NCI-H146 (cell line): ENCODE measurements at regions not wholly inside any gene's neighbourhood (a gene's known extent, or its start where the extent isn't known, plus 50 kb on each side); places are given as distances from the start of the nearest gene placed in this dataset.

Source experiments
- DNase-seq: peaks from one replicate; lab custom pipeline; 2025; lab: John Stamatoyannopoulos, UW

DNA sequence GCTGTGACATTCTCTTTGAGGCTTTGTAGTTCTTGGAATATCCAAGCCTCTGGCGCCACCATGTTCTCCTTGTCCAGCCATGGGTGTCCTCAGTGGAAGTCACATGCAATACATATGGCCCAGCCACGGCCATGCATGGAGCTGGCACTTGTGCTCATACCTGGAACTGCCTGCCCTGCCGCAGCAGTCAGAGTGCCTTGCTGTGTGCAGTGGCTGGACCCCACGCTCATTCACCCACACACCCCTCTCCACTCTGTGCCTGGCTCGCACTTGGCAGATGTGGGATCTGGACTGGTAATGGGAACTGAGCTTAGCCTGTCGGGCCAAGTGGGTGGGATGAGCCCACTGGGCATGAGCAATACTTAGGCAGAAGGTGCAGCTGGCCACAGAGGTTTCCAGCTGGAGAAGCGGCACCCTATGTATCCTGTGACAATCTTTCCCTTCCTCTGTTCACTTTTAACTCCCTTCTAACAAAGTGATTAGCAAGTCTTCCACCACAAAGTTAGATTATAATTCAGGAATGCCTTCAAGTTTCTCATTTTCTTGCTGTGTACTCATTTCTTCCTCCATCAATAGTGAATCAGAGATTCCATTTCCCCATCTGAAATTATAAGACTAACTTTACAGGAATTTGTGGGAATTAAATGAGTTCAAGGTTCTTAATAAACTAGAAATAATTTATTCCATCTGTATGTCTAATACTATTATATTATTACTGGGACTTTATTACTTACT is 351.6 kb upstream of the NCAM2 start:
- no peak for DNase-seq

DNA sequence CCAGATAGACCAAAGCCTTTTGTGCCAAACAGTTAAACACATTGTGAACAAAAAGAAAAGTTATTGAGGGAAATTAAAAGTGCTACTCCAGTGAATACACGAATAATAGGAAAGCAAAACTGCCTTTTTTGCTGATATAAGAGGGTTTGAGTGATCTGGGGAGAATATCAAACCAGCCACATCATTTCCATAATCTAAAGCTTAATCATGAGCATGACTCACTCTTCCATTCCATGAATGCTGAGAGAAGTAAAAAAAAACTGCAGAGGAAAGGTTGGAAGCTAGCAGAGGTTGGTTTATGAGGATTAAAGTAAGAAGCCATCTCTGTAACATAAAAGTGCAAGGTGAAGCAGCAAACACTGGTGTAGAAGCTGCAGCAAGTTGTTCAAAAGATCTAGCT is 350.6 kb upstream of the NCAM2 start:
- no peak for DNase-seq

DNA sequence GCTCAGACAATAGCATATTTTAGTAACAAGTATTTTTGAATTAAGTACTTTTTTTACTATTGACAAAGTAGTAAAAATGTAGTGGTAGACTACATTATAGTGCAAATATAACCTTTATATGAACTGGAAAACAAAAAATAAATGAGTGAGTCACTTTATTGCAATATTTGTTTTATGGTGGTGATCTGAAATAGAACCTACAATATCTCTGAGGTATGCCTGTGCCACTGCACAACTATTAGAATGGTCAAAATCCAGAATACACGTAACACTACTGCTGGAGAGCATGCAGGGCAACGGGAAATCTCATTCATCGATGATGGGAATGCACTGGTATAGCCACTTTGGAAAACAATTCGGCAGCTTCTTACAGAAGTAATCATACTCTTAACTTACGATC is 349.0 kb upstream of the NCAM2 start:
- DNase-seq: no peak

DNA sequence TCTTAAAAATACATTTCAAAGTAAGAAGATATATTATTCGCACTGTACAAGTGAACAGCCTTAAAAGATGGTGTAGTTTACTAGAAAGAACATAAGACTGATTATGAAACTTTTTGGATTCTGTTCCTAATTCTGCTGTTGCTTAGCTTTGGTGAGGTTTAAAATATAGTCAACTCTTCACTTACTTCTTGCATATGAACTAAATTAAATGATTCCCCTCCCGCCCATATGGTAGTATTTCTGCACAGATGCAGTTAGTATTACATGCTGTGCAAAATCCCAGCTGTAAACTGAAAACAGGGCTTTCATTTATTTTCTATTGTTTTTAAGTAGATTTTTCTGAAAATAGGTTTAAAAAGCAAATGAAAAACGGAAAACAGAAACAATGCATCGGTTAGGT is 345.4 kb upstream of the NCAM2 start:
- DNase-seq: no peak

DNA sequence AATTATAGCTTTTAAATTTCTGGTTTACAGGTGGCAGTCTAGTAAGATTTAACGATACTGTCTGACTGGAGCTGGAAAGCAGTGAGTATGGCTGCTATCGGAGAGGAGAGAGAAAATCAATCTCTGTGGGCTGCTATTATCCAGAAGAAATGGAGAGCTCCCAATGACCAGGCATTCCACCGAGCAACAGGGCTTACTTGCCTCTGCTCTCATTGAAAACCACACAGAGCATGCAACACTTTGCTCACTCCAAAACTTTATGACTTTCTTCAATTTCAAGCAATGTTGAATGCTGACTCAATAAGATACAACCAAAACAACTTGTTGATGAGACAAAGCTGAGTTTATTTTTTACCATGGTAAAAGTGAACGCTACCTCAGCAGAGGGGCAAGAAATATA is 337.0 kb upstream of the NCAM2 start:
- DNase-seq: peak; percentile 64

DNA sequence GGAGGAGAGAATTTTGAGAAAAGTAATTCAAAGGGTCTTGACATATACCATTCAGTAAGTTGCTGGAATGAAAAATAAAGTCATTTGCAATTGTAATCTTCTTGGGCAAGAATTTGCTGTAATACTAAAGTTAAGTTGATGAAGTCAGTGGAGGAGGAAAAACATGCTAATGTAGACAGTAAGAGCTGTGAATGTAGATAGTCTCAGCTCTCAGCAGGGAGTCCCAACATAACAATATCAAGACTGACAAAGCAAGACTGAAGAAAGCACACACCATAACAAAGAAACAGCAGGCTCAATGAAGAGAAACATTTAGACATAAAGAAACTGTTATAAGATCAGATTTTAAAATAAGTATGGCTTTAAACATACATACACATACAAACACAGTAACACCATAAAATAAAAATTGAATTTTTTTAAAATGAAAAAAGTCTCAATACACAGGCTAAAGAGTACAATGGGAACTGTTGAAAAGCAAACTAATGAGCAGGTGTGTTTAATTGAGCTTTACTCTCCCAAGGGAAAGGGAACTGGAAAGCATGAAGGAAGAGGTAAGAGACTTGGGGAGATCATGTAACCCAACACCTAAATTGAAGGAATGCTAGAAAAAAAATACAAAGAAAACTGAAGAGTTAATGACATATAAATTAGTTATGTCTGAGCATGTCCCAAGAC is 336.3 kb upstream of the NCAM2 start:
- peak; percentile 79 for DNase-seq

DNA sequence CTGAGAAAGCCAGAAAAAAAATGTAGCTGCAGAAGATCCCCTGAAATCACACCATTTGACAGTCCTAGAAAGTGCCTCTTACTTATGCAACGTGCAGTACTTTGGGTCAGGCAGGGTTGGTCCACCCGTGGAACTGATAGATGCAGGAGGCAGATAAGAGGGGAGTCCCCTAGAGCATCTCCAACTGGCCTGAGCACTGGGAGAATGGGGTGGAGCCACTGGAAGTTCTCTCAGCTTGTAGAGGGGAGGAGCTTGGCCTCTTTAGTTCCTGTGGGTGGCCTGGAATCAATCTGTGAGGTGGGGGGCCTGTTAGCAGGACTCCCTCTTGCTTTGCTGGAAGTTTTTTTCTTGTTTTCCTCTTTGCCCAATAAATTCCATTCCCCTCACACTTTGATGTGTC is 335.7 kb upstream of the NCAM2 start:
- DNase-seq: peak; percentile 59

DNA sequence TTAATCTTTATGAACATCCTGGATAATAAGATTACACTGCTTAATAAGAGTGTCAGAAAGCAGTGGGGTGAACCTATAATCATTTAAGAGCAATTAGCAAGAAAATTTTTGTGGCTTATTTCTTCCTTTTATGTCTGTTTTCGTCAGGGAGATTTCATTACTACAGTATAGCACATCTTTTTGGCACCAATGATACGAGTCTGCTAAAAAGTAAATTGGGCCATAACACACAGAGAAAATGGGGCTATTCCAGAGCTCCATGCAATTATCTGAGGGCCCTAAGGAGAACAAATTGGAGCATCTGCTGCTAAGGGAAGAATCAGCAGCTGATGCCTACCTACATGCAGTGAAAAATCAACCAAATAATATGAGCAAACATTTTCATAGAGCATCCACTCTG is 330.3 kb upstream of the NCAM2 start:
- DNase-seq: no peak

DNA sequence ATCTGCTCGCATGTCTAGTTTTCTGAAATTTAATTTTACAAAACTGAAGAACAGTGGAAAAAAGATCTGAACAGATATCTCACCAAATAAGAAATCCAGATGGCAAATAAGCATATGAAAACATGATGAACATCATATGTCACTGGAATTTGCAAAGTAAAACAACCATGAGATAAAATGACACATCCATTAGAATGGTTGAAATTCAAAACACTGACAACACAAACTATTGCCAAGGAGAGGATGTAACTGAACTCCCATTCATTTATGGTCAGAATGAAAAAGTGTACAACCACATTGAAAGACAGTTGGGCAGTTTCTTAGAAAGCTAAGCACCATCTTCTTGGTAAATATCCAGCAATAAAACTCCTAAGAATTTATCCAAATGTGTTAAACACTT is 312.7 kb upstream of the NCAM2 start:
- DNase-seq: no peak

DNA sequence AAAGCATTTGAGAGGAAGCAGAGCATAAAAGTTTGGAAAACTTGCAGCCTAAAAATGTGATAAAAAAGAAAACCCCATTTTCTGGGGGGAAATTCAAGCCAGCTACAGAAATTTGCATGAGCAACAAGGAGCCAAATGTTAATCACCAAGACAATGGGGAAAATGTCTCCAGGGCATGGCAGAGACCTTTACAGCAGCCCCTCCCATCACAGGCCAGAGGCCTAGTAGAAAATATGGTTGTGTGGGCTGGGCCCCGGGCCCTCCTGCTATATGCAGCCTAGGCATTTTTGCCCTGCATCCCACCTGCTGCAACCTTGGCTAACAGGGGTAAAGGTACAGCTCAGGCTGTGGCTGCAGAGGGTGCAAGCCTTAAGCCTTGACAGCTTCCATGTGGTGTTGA is 299.6 kb upstream of the NCAM2 start:
- DNase-seq: no peak

DNA sequence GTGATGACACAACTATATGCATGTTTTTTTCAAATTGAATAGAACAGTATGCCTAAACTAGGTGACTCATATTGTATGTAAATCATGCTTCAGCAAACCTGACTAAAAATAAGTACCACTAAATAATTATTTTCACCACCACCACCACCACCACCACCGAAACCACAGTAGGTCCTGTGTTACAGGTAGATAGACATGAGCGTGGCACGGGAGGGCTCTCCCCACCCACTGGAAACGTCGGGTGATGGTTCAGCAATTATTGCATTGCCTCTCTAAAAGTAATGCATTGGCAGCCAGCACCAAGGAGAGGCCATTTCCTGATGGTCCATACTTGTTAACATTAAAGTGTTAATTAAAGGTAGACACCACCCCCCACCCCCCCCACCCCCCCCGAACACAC is 297.0 kb upstream of the NCAM2 start:
- no peak for DNase-seq

DNA sequence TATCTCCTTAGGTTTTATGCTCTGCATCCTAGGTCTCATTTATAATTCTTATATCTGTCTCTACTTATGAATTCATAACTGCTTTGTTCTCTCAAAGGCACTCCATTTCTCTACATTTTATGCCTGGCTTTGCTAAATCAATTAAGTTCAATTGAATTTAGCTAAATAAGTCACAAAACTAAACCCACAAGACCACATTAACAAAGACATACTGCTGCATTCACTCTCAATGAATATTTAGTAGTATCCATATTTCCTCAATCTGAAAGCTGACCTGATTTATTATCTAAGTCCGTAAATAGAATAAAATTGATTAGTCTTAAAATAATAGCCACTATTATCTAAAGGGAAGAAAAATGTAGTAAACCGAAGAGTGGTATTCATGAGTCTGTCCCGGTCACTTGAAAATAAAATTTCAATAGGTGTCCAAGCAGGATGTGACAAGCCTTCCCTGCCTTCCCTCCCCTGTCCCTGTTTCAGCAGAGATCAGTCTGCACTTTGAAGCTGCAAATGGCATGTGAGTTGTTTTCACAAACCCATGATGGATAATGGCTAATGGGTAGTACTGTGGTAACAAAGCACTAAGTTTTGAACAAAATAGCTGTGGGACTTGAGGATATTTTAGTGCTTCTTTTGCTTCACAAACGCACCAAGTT is 295.0 kb upstream of the NCAM2 start:
- peak; percentile 11 for DNase-seq

DNA sequence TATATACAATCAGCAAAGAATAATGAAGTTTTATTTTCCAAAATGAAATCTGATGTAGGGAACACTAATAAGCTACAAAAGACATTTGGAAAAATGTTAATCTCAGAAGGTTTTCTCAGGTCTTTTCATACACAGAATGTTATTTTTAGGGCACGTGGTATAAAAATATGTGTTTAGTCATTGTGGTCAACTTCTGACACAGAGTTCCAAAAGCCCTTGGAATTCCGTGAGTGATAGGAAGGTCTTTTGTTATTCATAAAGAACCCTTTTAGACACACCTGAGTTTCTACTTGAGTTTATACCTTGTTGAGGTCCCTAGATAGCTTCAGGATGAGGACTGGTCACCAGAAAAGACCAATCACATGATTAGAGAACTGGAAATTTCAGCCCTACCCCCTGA is 277.6 kb upstream of the NCAM2 start:
- DNase-seq: no peak

DNA sequence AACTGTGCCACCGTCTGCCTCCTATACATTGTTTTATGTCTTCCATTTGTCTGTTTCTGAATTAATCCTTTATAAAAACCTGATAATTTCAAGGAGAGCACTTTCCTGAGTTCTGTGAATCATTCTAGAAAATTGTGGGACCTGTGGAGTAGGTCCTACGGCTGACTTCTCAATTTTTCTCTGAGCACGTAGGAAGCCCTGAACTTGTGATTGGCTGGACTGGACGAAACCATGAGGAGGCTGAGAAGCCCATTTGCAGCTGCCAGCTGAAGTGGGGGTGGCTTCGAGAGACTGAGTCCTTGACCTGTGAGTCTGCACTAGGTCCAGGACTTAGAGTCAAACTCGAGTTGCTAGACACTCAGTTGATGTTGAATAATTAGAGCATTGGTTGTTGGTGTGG is 277.1 kb upstream of the NCAM2 start:
- no peak for DNase-seq

DNA sequence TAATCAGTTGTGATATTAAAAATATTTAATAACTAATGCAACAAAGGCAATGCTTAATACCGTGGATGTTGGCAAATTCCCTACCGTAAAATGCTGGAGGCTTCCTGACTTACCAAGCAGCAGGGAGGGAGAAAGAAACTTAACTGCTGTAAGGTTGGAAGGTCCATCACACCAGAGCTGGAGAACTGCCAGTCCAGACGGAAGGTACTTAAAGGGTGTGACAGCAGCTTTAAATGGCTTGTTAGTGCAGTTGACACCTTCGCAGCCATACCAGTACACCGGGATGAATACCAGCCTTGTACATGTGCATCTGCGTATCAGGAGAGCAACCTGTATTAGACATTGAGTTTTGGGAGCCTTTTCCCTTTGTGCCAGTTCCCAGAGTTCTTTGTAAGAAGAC is 269.5 kb upstream of the NCAM2 start:
- no peak for DNase-seq

DNA sequence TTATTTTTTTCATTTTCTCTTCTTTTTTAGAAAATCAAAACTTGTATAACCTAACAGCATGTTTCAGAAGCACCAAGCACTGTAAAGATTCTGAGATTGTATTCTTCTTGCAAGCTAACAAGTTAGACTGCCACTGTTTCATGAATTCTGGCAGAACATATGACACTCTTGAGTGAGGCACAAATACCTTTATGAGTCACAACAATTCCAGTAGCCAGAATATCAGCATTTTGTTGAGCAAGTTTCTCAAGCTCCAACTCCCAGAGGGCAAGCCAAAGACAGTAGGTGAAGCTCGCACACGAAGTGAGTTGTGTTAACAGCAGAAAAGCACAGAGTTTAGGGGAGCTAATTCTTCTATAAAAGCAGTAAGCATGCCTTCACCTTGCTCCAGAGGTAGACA is 268.8 kb upstream of the NCAM2 start:
- no peak for DNase-seq

DNA sequence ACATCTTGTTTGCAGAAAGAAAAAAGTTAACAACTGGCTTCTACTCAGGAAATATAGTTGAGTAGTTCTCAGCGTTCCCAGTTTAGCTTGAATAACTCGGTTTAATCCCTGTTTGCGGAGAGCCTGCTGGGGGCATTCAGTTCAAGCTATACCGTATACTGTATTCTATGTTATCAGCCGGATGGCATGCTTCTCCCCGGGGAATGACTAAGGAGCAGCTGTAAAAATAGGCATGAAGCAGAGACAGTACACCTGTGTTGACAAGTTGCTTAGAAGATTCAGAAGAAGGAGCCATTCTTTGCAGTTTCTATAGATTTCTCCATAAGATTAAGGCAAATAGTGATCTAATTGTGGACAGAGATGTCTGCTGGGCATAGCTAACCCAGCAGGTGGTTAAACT is 267.8 kb upstream of the NCAM2 start:
- peak; percentile 59 for DNase-seq

DNA sequence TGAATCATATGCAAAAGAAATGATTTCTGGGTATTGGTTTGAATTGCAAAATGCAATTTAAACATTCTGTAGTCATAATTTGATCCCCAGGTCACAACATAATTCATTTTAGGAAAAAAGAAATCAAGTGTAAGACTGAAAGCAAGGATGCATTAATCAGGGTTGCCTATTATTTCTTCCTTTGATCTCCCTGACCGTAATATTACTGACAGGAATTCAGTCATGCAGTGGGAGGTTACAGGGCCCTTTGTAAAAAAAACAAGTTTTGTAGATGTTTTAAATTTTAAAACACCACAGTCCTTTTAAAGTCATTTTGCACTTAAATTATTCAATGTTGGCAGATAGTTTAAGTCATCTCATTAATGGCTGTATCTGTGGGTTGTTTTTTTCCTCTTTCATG is 263.0 kb upstream of the NCAM2 start:
- DNase-seq: no peak

DNA sequence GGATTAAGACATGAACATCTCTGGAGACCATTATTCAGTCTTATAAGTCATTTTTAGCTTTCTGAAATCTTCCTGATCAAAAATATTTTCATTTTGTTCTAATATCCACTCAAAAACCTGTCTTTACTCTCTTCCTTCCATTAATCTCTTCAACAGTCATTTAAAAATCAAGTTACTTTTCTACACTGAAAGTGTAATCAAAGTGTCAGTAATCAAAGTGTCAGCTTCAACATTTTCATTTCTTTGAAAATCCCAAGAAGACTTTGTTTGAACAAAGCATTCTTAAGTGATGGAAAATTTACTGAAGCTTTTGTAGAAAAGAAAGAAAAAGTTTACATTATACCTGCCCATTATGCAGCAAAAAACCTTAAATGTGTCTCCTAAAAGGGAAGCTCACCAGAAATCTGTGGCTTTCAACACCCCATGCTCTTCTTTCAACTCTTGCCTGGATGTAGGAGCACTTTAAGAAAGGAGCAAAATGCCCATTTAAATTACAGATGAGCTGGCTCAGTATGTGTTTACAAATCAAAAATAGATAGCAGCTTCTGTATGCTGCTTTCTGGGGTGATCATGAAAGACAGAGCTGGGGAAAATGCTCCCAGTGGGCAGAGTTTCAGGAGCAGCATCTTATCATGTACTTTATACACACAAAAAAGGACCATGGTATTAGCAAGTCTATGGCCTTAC is 260.8 kb upstream of the NCAM2 start:
- no peak for DNase-seq

DNA sequence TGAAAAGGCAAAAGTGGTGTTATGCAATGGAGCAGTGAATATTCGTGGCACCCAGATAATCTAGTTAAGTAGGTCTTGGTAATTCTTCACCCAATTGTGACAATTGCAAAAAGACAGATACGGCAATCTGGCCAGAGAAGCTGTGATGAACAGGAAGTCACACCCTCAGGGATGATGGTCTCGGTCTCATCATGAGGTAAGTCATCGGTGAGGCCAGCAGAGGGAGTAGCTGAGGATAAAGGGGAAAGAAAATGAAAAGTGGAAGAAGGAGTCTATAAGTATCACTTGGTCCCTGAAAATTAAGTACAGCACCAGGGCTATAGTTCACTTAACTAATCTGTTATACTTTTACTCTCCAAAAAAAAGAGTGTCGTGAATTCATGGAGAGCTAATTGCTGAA is 258.8 kb upstream of the NCAM2 start:
- DNase-seq: no peak

DNA sequence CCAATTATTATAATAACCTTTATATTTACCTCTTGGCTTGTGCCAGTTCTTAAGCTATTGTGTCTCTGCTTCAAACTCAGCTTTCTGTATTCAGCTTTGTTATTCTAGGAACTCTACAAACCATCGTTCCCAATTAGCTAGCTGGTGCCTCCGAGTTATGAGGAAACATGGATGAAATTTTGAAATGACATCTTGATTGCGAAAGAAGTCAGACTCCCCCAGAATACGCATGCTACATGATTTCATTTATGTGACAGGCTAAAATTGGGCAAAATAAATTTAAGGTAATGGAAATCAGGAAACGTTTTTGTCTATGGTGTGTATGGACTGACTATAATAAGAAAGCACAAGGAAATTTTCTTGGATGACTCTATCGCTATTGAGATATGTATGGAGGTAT is 256.8 kb upstream of the NCAM2 start:
- no peak for DNase-seq

DNA sequence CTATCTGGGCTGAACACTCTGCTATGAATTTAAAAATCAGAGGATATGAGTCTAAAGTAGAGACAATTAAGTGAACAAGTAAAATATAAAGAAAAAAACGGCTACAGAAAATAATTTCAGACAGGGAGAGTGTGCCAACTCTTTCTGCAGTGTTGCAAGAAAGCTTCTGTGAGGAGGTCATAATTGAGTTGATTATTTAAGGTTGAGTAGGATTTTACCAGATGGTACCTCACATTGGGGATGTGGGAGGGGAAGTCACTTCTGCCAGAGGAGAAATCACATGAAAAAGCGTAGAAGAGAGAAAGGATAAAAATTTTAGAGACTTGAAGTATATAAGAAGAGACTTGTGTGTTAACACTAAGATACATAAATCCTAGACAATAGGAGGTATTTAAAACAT is 238.0 kb upstream of the NCAM2 start:
- no peak for DNase-seq

DNA sequence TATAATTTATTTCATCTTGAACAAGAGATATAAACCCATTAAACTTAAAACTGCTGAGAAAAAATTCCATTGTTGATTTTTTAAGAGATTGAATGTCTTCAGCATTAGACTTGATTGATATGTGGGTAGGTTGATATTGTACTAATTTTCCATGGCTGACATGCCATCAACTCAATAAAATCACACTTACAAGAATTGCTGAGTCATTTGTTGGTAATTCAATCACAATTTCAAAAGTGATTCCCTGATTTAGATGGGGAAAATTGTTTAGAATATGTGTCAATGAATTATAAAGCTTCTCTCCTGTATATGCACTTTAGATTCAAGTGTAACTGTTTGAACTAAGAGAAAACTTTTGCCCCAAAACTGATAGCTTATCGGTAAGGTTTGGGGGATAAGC is 223.5 kb upstream of the NCAM2 start:
- DNase-seq: no peak
